Endothelial cell of umbilical vein (primary cell): ENCODE measurements at regions not wholly inside any gene's neighbourhood (a gene's known extent, or its start where the extent isn't known, plus 50 kb on each side); places are given as distances from the start of the nearest gene placed in this dataset.

Experiments used
- BruUV-seq: library from RNA; stranded (reverse); fragments of 400-500 nt; replicated peaks from 2 replicates; lab custom pipeline; 2021; lab: Mats Ljungman, UMichigan
- CTCF ChIA-PET: fragments of 300-600, 350-600 bp; sonication (Branson Sonifier 250); formaldehyde crosslinking; loops from one replicate; lab custom pipeline; 2021; ENCODE audit warnings: antibody characterized with exemption, inconsistent platforms; lab: Charles Lee
- POLR2A ChIA-PET: fragments of 300-600, 350-600 bp; sonication (Branson Sonifier 250); formaldehyde crosslinking; loops from one replicate; lab custom pipeline; 2021; ENCODE audit warnings: antibody characterized with exemption, inconsistent platforms; lab: Charles Lee
- DNase-seq: peaks from one replicate; pipeline ENCODE4 v3.0.0-alpha.2; 2011; ENCODE audit warnings: low read depth, low spot score
- FAIRE-seq: peaks from 2 replicates; lab custom pipeline; 2011; peaks lifted over from hg19 to GRCh38; lab: Jason Lieb, UNC
- H2AFZ ChIP-seq: 2 replicates; pipeline ENCODE4 v1.6.0; 2012; ENCODE audit warnings: low read depth, low read length, control low read depth, inconsistent platforms
- H3K27ac ChIP-seq: 2 replicates; pipeline ENCODE4 v1.5.1; 2011; ENCODE audit warnings: low read depth, mild to moderate bottlenecking, control low read depth, low read length, moderate library complexity; ENCODE audit not compliant: insufficient read depth
- H3K27me3 ChIP-seq, 2 experiments: 2 replicates each; pipeline versions ENCODE4 v1.6.0 to v1.6.1; 2011; ENCODE audit warnings: low read length in 2 of 2, mixed read lengths in 1 of 2; ENCODE audit not compliant: control insufficient read depth in 2 of 2, insufficient read depth in 2 of 2
- H3K36me3 ChIP-seq, 2 experiments: 2 replicates in 1 of 2; 3 replicates in 1 of 2; pipeline ENCODE4 v1.5.1; 2011; ENCODE audit warnings: low read length in 2 of 2, mild to moderate bottlenecking in 1 of 2, moderate library complexity in 1 of 2; ENCODE audit not compliant: control insufficient read depth in 2 of 2, insufficient read depth in 2 of 2; ENCODE audit errors: extremely low read depth in 1 of 2
- H3K4me1 ChIP-seq: 3 replicates; pipeline ENCODE4 v1.5.1; 2011; ENCODE audit warnings: mild to moderate bottlenecking, low read length; ENCODE audit not compliant: control insufficient read depth, insufficient read depth; ENCODE audit errors: extremely low read depth
- H3K4me2 ChIP-seq: 2 replicates; pipeline ENCODE4 v1.6.1; 2011; ENCODE audit warnings: low read length, control low read depth, mixed read lengths; ENCODE audit not compliant: insufficient read depth
- H3K4me3 ChIP-seq, 3 experiments: fragments of 200-600 bp in 1 of 3; sonication (generic), shearing (Covaris generic) in 1 of 3; replicated peaks in 1 of 3; 2 replicates each; pipeline ENCODE4 v1.5.1; 2011 to 2016; ENCODE audit warnings: control low read depth in 3 of 3, low read length in 3 of 3, mild to moderate bottlenecking in 2 of 3, inconsistent platforms in 1 of 3, low read depth in 1 of 3, moderate library complexity in 1 of 3; ENCODE audit not compliant: insufficient read depth in 1 of 3
- H3K79me2 ChIP-seq: 2 replicates; pipeline ENCODE4 v1.6.0; 2012; ENCODE audit warnings: low read length, inconsistent platforms; ENCODE audit not compliant: control insufficient read depth, insufficient read depth
- H3K9ac ChIP-seq: replicated peaks from 2 replicates; pipeline ENCODE3; 2011; ENCODE audit warnings: low read length, control low read depth; ENCODE audit not compliant: insufficient read depth; ENCODE audit errors: extremely low read depth
- H3K9me1 ChIP-seq: replicated peaks from 3 replicates; pipeline ENCODE4 v1.6.0; 2011; ENCODE audit warnings: mild to moderate bottlenecking, low read length; ENCODE audit not compliant: control insufficient read depth, insufficient read depth; ENCODE audit errors: extremely low read depth
- H3K9me3 ChIP-seq: replicated peaks from 2 replicates; pipeline ENCODE4 v1.5.1; 2012; ENCODE audit warnings: low read length, inconsistent platforms; ENCODE audit not compliant: control insufficient read depth, insufficient read depth
- H4K20me1 ChIP-seq: replicated peaks from 2 replicates; pipeline ENCODE3; 2011; ENCODE audit warnings: mild to moderate bottlenecking, low read length; ENCODE audit not compliant: control insufficient read depth, insufficient read depth; ENCODE audit errors: extremely low read depth
- EZH2 ChIP-seq: IDR thresholded peaks from 2 replicates; pipeline ENCODE4 v1.6.1; 2012; ENCODE audit warnings: borderline replicate concordance, low read depth, mild to moderate bottlenecking, moderate library complexity, low read length, inconsistent platforms; ENCODE audit not compliant: severe bottlenecking
- FOS ChIP-seq: IDR thresholded peaks from 2 replicates; pipeline ENCODE4 v1.6.1; 2011; ENCODE audit warnings: mild to moderate bottlenecking, low read length, moderate library complexity, borderline replicate concordance; ENCODE audit not compliant: insufficient read depth
- GATA2 ChIP-seq: IDR thresholded peaks from 2 replicates; pipeline ENCODE4 v1.7.0; 2011; ENCODE audit warnings: low read depth, mild to moderate bottlenecking, moderate library complexity, mixed read lengths, low read length; ENCODE audit not compliant: insufficient read length, insufficient read depth
- JUN ChIP-seq: IDR thresholded peaks from 2 replicates; pipeline ENCODE4 v1.6.1; 2011; ENCODE audit warnings: borderline replicate concordance, low read depth; ENCODE audit not compliant: insufficient read length, insufficient read depth
- MYC ChIP-seq: IDR thresholded peaks from one replicate; pipeline ENCODE4 v1.6.1; 2011; ENCODE audit warnings: mild to moderate bottlenecking, low read depth, low read length
- POLR2A ChIP-seq: IDR thresholded peaks from 2 replicates; pipeline ENCODE4 v1.6.1; 2012; ENCODE audit warnings: low read depth, mild to moderate bottlenecking, control low read depth, low read length
- POLR2AphosphoS5 ChIP-seq: IDR thresholded peaks from 2 replicates; pipeline ENCODE4 v1.6.1; 2012; ENCODE audit warnings: low read depth, mild to moderate bottlenecking, control low read depth, low read length, moderate library complexity; ENCODE audit not compliant: insufficient read depth
- dilution Hi-C: fragments of 300-500 bp; cut with MboI; formaldehyde crosslinking; loops from one replicate; pipeline ENCODE4 v1.15.0; 2019; ENCODE audit warnings: low sequenced_read_pairs; ENCODE audit not compliant: extremely low pct_ligation_motif_present
- intact Hi-C: fragments of 100-400 bp; cut with micrococcal nuclease; formaldehyde crosslinking; loops from one replicate; pipeline ENCODE4 v1.10.0; 2022
- TF ChIP-seq, protein P1 (sequence below), 2 donors: IDR thresholded peaks; 1 replicate in 1 of 2; 2 replicates in 1 of 2; pipeline ENCODE4 v1.5.1; 2011; ENCODE audit warnings: low read length in 2 of 2, mild to moderate bottlenecking in 2 of 2, moderate library complexity in 2 of 2, control low read depth in 1 of 2, inconsistent platforms in 1 of 2, low read depth in 1 of 2; ENCODE audit not compliant: insufficient read depth in 1 of 2; ENCODE audit errors: extremely low read depth in 1 of 2
- TF ChIP-seq, protein P2 (sequence below): IDR thresholded peaks from 2 replicates; pipeline ENCODE4 v1.6.1; 2011; ENCODE audit not compliant: insufficient read depth, insufficient read length

DNA sequence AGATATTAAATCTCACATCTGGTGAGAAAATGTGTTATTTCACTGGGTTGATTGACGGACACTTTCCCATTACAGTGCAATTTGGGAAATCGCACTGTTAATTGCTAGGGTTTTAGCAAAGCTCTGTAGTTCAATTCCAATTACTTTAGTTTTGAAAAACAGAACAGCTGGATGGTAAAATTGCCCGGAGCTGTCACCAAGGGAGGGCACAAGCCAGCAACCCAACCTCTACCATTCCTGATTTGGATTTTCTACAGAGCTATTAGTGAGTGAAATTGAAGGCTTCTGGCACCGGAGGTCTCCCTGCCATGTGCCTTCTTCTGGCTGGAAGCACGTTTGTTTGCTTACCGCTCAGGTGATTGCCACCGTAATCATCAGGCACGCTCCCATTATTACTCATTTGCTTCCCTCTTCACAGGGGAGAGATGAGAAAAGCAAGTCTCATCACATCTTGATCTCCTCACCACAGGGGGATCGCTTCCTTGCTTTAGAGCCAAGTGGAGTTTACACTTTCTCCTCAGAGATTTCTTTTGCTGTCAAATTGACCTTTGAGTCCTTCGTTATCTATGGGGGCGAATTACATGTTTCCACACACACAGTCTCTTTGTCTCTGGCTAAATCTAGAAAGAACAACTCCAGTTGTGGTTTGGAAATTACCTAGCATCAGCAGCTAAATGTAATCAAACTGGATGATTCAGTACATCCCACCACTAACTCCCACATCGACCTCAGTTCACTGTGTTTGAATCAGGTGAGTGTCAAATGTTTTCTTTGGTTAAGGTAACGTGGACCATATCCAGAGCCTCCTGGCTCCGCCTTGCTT, 421.7 kb upstream of the GOLIM4 start:
- Histone ChIP-seq H3K36me3 (no peaks in the 10 kb centered on the region), H3K4me3 (no peak overlapping the region), H3K79me2 (no peaks in the 10 kb centered on the region), H2AFZ (no peak overlapping the region), H3K9ac (no peak overlapping the region), H3K27ac (no peak overlapping the region), H4K20me1 (no peaks in the 10 kb centered on the region), H3K4me1 (no peaks in the 10 kb centered on the region), H3K9me1 (no peaks in the 10 kb centered on the region), H3K27me3 (peaks cover 2 to 8% of the 10 kb centered on the region in 2 experiments), H3K9me3 (no peaks in the 10 kb centered on the region), H3K4me2 (no peak overlapping the region)
- ChIA-PET POLR2A (no interaction called here), CTCF (interaction anchor here (1.3 to 3.1 kb wide), 3 partner anchors 13 to 330 kb away, joined by 3 to 23 read pairs (median 3); no protein-coding TSS in a partner anchor)
- no peak for TF ChIP-seq POLR2A
- TF ChIP-seq GATA2, result no peak
- no peak for TF ChIP-seq FOS
- TF ChIP-seq POLR2AphosphoS5, result no peak
- dilution Hi-C loops, result no loop called here
- FAIRE-seq (no peak), DNase-seq (no peak)
- no TSS peak for BruUV-seq
- intact Hi-C loops, result no loop called here

DNA sequence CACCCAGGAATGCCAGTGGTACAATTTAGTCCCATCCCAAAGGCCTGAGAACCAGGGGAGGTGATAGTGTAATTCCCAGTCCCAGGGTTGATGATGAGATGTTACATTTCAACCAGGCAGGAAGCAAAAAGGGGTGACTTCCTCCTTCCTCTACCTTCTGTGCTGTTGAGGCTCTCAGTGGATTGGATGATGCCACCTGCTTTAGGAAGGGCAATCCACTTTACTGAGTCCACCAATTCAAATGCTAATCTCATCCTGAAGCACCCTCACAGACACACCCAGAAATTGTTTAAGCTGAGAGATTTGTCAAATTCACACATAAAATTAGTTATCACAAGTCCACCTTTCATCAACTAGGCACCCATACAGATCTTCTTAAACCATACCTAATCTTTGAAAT, 418.5 kb upstream of the GOLIM4 start:
- Histone ChIP-seq H3K4me3 (no peak overlapping the region), H3K27ac (no peak overlapping the region), H3K9ac (no peak overlapping the region), H3K9me1 (no peaks in the 10 kb centered on the region), H3K9me3 (no peaks in the 10 kb centered on the region), H3K79me2 (no peaks in the 10 kb centered on the region), H4K20me1 (no peaks in the 10 kb centered on the region), H2AFZ (no peak overlapping the region), H3K36me3 (no peaks in the 10 kb centered on the region), H3K27me3 (peaks cover 0 to 6% of the 10 kb centered on the region in 2 experiments), H3K4me2 (no peak overlapping the region), H3K4me1 (no peaks in the 10 kb centered on the region)
- ChIA-PET POLR2A (no interaction called here), CTCF (interaction anchor here (1.0 to 2.6 kb wide), 2 partner anchors 12 to 333 kb away, joined by 3 to 52 read pairs; no protein-coding TSS in a partner anchor)
- intact Hi-C loops, result no loop called here
- dilution Hi-C loops, result no loop called here
- no peak for FAIRE-seq
- BruUV-seq, result no TSS peak
- DNase-seq, result no peak
- TF ChIP-seq, protein P1, sequence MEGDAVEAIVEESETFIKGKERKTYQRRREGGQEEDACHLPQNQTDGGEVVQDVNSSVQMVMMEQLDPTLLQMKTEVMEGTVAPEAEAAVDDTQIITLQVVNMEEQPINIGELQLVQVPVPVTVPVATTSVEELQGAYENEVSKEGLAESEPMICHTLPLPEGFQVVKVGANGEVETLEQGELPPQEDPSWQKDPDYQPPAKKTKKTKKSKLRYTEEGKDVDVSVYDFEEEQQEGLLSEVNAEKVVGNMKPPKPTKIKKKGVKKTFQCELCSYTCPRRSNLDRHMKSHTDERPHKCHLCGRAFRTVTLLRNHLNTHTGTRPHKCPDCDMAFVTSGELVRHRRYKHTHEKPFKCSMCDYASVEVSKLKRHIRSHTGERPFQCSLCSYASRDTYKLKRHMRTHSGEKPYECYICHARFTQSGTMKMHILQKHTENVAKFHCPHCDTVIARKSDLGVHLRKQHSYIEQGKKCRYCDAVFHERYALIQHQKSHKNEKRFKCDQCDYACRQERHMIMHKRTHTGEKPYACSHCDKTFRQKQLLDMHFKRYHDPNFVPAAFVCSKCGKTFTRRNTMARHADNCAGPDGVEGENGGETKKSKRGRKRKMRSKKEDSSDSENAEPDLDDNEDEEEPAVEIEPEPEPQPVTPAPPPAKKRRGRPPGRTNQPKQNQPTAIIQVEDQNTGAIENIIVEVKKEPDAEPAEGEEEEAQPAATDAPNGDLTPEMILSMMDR (IDR thresholded peaks at IDR 0.05; ENCODE audit: extremely low read depth in 1 of 2, insufficient read depth in 1 of 2, low read depth in 1 of 2, low read length in 2 of 2), result no peak
- no peak for TF ChIP-seq GATA2
- TF ChIP-seq FOS, result no peak
- TF ChIP-seq EZH2, result no peak
- no peak for TF ChIP-seq JUN
- no peak for TF ChIP-seq POLR2A
- no peak for TF ChIP-seq POLR2AphosphoS5
- no peak for TF ChIP-seq MYC
- TF ChIP-seq, protein P2, sequence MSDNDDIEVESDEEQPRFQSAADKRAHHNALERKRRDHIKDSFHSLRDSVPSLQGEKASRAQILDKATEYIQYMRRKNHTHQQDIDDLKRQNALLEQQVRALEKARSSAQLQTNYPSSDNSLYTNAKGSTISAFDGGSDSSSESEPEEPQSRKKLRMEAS, result no peak
